MM.1S (cell line): ENCODE measurements at regions not wholly inside any gene's neighbourhood (a gene's known extent, or its start where the extent isn't known, plus 50 kb on each side); places are given as distances from the start of the nearest gene placed in this dataset.

Experiments used
- CTCF ChIP-seq: fragments of 300-600 bp; sonication (generic); IDR thresholded peaks from 2 replicates; pipeline ENCODE4 v1.5.1; 2016; ENCODE audit warnings: antibody characterized with exemption, low read length, mixed read lengths
- EZH2 ChIP-seq: fragments of 300-600 bp; sonication (generic); optimal IDR thresholded peaks from 2 replicates; pipeline ENCODE3; 2017; ENCODE audit warnings: low read depth, mild to moderate bottlenecking, antibody characterized with exemption, low read length, mixed read lengths

GRCh38 chr9:99399474-99399873, 177.4 kb downstream of the SEC61B start:
- TF ChIP-seq CTCF (no peak), EZH2 (no peak)
